Ishikawa (cell line): ENCODE measurements at regions not wholly inside any gene's neighbourhood (a gene's known extent, or its start where the extent isn't known, plus 50 kb on each side); places are given as distances from the start of the nearest gene placed in this dataset.

Source experiments
- CEBPB ChIP-seq: IDR thresholded peaks from 2 replicates; pipeline ENCODE4 v1.6.1; 2012
- EP300 ChIP-seq: IDR thresholded peaks from 2 replicates; pipeline ENCODE4 v1.6.1; 2012; ENCODE audit warnings: borderline replicate concordance
- FOXM1 ChIP-seq: IDR thresholded peaks from 2 replicates; pipeline ENCODE4 v1.6.1; 2012; ENCODE audit warnings: low read depth, borderline replicate concordance
- RAD21 ChIP-seq: IDR thresholded peaks from 2 replicates; pipeline ENCODE4 v1.6.1; 2012; ENCODE audit warnings: low read depth
- TAF1 ChIP-seq: IDR thresholded peaks from 2 replicates; pipeline ENCODE4 v1.6.1; 2012; ENCODE audit warnings: low read depth, mild to moderate bottlenecking
- YY1 ChIP-seq: IDR thresholded peaks from 2 replicates; pipeline ENCODE4 v1.6.1; 2012; ENCODE audit warnings: low read depth
- TF ChIP-seq, protein P1 (sequence below): IDR thresholded peaks from 2 replicates; pipeline ENCODE4 v1.6.1; 2012
- TF ChIP-seq, protein P2 (sequence below): IDR thresholded peaks from 2 replicates; pipeline ENCODE4 v1.6.1; 2012; ENCODE audit warnings: low read depth, mild to moderate bottlenecking

DNA sequence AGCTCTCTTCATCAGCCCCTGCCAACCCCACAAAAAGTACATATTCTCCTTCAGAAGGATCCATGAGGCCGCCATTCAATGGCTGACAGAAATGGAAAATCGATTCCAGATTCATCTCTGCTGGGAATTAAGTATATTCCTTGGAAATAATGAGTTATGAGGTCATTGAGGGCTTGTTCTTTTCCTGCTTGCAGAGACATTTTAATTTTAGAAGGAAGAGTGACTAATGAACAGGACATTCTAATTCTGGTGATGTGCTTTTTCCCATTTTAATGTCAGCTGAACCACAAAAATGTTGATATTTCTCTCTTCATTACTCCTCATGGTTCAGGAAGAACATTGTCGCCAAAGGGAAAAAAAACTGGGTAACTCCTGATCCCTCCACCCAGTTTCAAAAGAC lies 314.0 kb downstream of the PIK3R1 start:
- TF ChIP-seq CEBPB (no peak), TAF1 (no peak), YY1 (no peak), EP300 (no peak), RAD21 (no peak), FOXM1 (no peak)
- TF ChIP-seq, protein P1, sequence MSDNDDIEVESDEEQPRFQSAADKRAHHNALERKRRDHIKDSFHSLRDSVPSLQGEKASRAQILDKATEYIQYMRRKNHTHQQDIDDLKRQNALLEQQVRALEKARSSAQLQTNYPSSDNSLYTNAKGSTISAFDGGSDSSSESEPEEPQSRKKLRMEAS, result no peak
- TF ChIP-seq, protein P2, sequence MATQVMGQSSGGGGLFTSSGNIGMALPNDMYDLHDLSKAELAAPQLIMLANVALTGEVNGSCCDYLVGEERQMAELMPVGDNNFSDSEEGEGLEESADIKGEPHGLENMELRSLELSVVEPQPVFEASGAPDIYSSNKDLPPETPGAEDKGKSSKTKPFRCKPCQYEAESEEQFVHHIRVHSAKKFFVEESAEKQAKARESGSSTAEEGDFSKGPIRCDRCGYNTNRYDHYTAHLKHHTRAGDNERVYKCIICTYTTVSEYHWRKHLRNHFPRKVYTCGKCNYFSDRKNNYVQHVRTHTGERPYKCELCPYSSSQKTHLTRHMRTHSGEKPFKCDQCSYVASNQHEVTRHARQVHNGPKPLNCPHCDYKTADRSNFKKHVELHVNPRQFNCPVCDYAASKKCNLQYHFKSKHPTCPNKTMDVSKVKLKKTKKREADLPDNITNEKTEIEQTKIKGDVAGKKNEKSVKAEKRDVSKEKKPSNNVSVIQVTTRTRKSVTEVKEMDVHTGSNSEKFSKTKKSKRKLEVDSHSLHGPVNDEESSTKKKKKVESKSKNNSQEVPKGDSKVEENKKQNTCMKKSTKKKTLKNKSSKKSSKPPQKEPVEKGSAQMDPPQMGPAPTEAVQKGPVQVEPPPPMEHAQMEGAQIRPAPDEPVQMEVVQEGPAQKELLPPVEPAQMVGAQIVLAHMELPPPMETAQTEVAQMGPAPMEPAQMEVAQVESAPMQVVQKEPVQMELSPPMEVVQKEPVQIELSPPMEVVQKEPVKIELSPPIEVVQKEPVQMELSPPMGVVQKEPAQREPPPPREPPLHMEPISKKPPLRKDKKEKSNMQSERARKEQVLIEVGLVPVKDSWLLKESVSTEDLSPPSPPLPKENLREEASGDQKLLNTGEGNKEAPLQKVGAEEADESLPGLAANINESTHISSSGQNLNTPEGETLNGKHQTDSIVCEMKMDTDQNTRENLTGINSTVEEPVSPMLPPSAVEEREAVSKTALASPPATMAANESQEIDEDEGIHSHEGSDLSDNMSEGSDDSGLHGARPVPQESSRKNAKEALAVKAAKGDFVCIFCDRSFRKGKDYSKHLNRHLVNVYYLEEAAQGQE, result no peak
